ENCODE measurements at regions not wholly inside any gene's neighbourhood (a gene's known extent, or its start where the extent isn't known, plus 50 kb on each side); places are given as distances from the start of the nearest gene placed in this dataset.

- no peak overlapping the region for H3K23ac ChIP-seq (ENCODE audit: low read length in 2 of 2)
- H2BK12ac ChIP-seq (ENCODE audit: low read length in 2 of 2) = no peak overlapping the region
- no peak overlapping the region for H3K14ac ChIP-seq (ENCODE audit: low read length in 2 of 2)
- no peak overlapping the region for H4K91ac ChIP-seq (ENCODE audit: low read length)
- no peaks in the 10 kb centered on the region for H3K36me3 ChIP-seq (ENCODE audit: control insufficient read depth in 1 of 2, insufficient read depth in 2 of 2, low read depth in 1 of 2, low read length in 2 of 2)
- H3K4me2 ChIP-seq (ENCODE audit: low read length, poor library complexity, severe bottlenecking) = no peak overlapping the region
- no peak overlapping the region for H2BK5ac ChIP-seq (ENCODE audit: low read depth, low read length, poor library complexity, severe bottlenecking)
- no peaks in the 10 kb centered on the region for H3K79me1 ChIP-seq (replicated peaks; ENCODE audit: low read length, poor library complexity, severe bottlenecking)
- H3K18ac ChIP-seq (ENCODE audit: low read depth in 1 of 2, low read length in 2 of 2) = no peak overlapping the region
- no peak overlapping the region for H3K27ac ChIP-seq (ENCODE audit: low read length, poor library complexity, severe bottlenecking)
- no peak overlapping the region for H4K8ac ChIP-seq (ENCODE audit: low read length)
- no peak overlapping the region for H3K4ac ChIP-seq (ENCODE audit: low read depth in 1 of 2, low read length in 2 of 2)
- no peaks in the 10 kb centered on the region for H3K4me1 ChIP-seq (ENCODE audit: control insufficient read depth, insufficient read depth, low read depth, low read length)
- no peak overlapping the region for H2AFZ ChIP-seq (ENCODE audit: low read depth, low read length)
- no peak overlapping the region for H2BK15ac ChIP-seq (ENCODE audit: low read depth, poor library complexity, severe bottlenecking)
- no peak for DNase-seq
- H2BK120ac ChIP-seq (ENCODE audit: low read depth, low read length) = no peak overlapping the region
- no peaks in the 10 kb centered on the region for H3K9me3 ChIP-seq (ENCODE audit: control insufficient read depth, low read length)
- no peak overlapping the region for H3K4me3 ChIP-seq (ENCODE audit: insufficient read depth in 1 of 2, low read depth in 1 of 2, low read length in 2 of 2)
- H3K27me3 ChIP-seq (ENCODE audit: control insufficient read depth in 1 of 2, insufficient read depth in 1 of 2, low read length in 2 of 2) = no peaks in the 10 kb centered on the region
- no peak overlapping the region for H3K9ac ChIP-seq (ENCODE audit: low read length)
- no peak overlapping the region for H2AK5ac ChIP-seq (ENCODE audit: low read length, severe bottlenecking)
These were observed 111.3 kb upstream of the ELOVL6 start for GRCh38 chr4:110309675-110310074.

- no peak overlapping the region for H2BK15ac ChIP-seq (ENCODE audit: low read depth, poor library complexity, severe bottlenecking)
- DNase-seq = no peak
- H3K36me3 ChIP-seq (ENCODE audit: control insufficient read depth in 1 of 2, insufficient read depth in 2 of 2, low read depth in 1 of 2, low read length in 2 of 2) = no peaks in the 10 kb centered on the region
- H4K8ac ChIP-seq (ENCODE audit: low read length) = no peak overlapping the region
- no peak overlapping the region for H2BK12ac ChIP-seq (ENCODE audit: low read length in 2 of 2)
- WGBS = 93% methylated on average over 2 of the region's 2 CpGs
- peaks cover 0 to 6% of the 10 kb centered on the region in 2 experiments for H3K27me3 ChIP-seq (ENCODE audit: control insufficient read depth in 1 of 2, insufficient read depth in 1 of 2, low read length in 2 of 2)
- no peak overlapping the region for H3K9ac ChIP-seq (ENCODE audit: low read length)
- no peak overlapping the region for H3K4me3 ChIP-seq (ENCODE audit: insufficient read depth in 1 of 2, low read depth in 1 of 2, low read length in 2 of 2)
- no peaks in the 10 kb centered on the region for H3K9me3 ChIP-seq (ENCODE audit: control insufficient read depth, low read length)
- H3K23ac ChIP-seq (ENCODE audit: low read length in 2 of 2) = no peak overlapping the region
- no peak overlapping the region for H3K4me2 ChIP-seq (ENCODE audit: low read length, poor library complexity, severe bottlenecking)
- H2AK5ac ChIP-seq (ENCODE audit: low read length, severe bottlenecking) = no peak overlapping the region
- H3K4ac ChIP-seq (ENCODE audit: low read depth in 1 of 2, low read length in 2 of 2) = no peak overlapping the region
- no peak overlapping the region for H2AFZ ChIP-seq (ENCODE audit: low read depth, low read length)
- H3K18ac ChIP-seq (ENCODE audit: low read depth in 1 of 2, low read length in 2 of 2) = no peak overlapping the region
- no peak overlapping the region for H2BK5ac ChIP-seq (ENCODE audit: low read depth, low read length, poor library complexity, severe bottlenecking)
- H3K27ac ChIP-seq (ENCODE audit: low read length, poor library complexity, severe bottlenecking) = no peak overlapping the region
- no peaks in the 10 kb centered on the region for H3K79me1 ChIP-seq (replicated peaks; ENCODE audit: low read length, poor library complexity, severe bottlenecking)
- no peak overlapping the region for H3K14ac ChIP-seq (ENCODE audit: low read length in 2 of 2)
- H2BK120ac ChIP-seq (ENCODE audit: low read depth, low read length) = no peak overlapping the region
- no peak overlapping the region for H4K91ac ChIP-seq (ENCODE audit: low read length)
- H3K4me1 ChIP-seq (ENCODE audit: control insufficient read depth, insufficient read depth, low read depth, low read length) = no peaks in the 10 kb centered on the region
These were observed 107.9 kb upstream of the ELOVL6 start for GRCh38 chr4:110306303-110306702.

- Histone ChIP-seq H3K27me3 (ENCODE audit: control insufficient read depth in 1 of 2, insufficient read depth in 1 of 2, low read length in 2 of 2) (peaks cover 0 to 6% of the 10 kb centered on the region in 2 experiments), H3K36me3 (ENCODE audit: control insufficient read depth in 1 of 2, insufficient read depth in 2 of 2, low read depth in 1 of 2, low read length in 2 of 2) (no peaks in the 10 kb centered on the region)
These were observed 107.0 kb upstream of the ELOVL6 start for GRCh38 chr4:110305455-110305854.

GRCh38 chr4:110296892-110297291 lies 98.5 kb upstream of the ELOVL6 start:
- Histone ChIP-seq H3K9me3 (ENCODE audit: control insufficient read depth, low read length) (no peaks in the 10 kb centered on the region), H2BK120ac (ENCODE audit: low read depth, low read length) (no peak overlapping the region), H3K4me2 (ENCODE audit: low read length, poor library complexity, severe bottlenecking) (no peak overlapping the region), H4K8ac (ENCODE audit: low read length) (no peak overlapping the region), H3K27ac (ENCODE audit: low read length, poor library complexity, severe bottlenecking) (no peak overlapping the region), H3K9ac (ENCODE audit: low read length) (no peak overlapping the region), H2BK12ac (ENCODE audit: low read length in 2 of 2) (no peak overlapping the region), H3K23ac (ENCODE audit: low read length in 2 of 2) (no peak overlapping the region), H2BK5ac (ENCODE audit: low read depth, low read length, poor library complexity, severe bottlenecking) (no peak overlapping the region), H3K79me1 (replicated peaks; ENCODE audit: low read length, poor library complexity, severe bottlenecking) (no peaks in the 10 kb centered on the region), H3K18ac (ENCODE audit: low read depth in 1 of 2, low read length in 2 of 2) (no peak overlapping the region), H2AK5ac (ENCODE audit: low read length, severe bottlenecking) (no peak overlapping the region), H3K36me3 (ENCODE audit: control insufficient read depth in 1 of 2, insufficient read depth in 2 of 2, low read depth in 1 of 2, low read length in 2 of 2) (no peaks in the 10 kb centered on the region), H3K4me1 (ENCODE audit: control insufficient read depth, insufficient read depth, low read depth, low read length) (peaks cover 2% of the 10 kb centered on the region), H3K4me3 (ENCODE audit: insufficient read depth in 1 of 2, low read depth in 1 of 2, low read length in 2 of 2) (no peak overlapping the region), H2AFZ (ENCODE audit: low read depth, low read length) (no peak overlapping the region), H3K27me3 (ENCODE audit: control insufficient read depth in 1 of 2, insufficient read depth in 1 of 2, low read length in 2 of 2) (peaks cover 0 to 4% of the 10 kb centered on the region in 2 experiments), H3K14ac (ENCODE audit: low read length in 2 of 2) (no peak overlapping the region), H2BK15ac (ENCODE audit: low read depth, poor library complexity, severe bottlenecking) (no peak overlapping the region), H4K91ac (ENCODE audit: low read length) (no peak overlapping the region), H3K4ac (ENCODE audit: low read depth in 1 of 2, low read length in 2 of 2) (no peak overlapping the region)
- WGBS = no CpG with 5 or more reads among the region's 2 CpGs
- DNase-seq = no peak

More at GRCh38 chr4:110305455-110305854, 107.0 kb upstream of the ELOVL6 start:
- H3K18ac ChIP-seq (ENCODE audit: low read depth in 1 of 2, low read length in 2 of 2) = no peak overlapping the region
- no peak overlapping the region for H3K23ac ChIP-seq (ENCODE audit: low read length in 2 of 2)
- no peaks in the 10 kb centered on the region for H3K4me1 ChIP-seq (ENCODE audit: control insufficient read depth, insufficient read depth, low read depth, low read length)
- no peak overlapping the region for H2BK12ac ChIP-seq (ENCODE audit: low read length in 2 of 2)
- no peak overlapping the region for H3K9ac ChIP-seq (ENCODE audit: low read length)
- no peak overlapping the region for H3K4me2 ChIP-seq (ENCODE audit: low read length, poor library complexity, severe bottlenecking)
- H2BK15ac ChIP-seq (ENCODE audit: low read depth, poor library complexity, severe bottlenecking) = no peak overlapping the region
- H3K27ac ChIP-seq (ENCODE audit: low read length, poor library complexity, severe bottlenecking) = no peak overlapping the region
- H4K8ac ChIP-seq (ENCODE audit: low read length) = no peak overlapping the region
- no peak overlapping the region for H3K4me3 ChIP-seq (ENCODE audit: insufficient read depth in 1 of 2, low read depth in 1 of 2, low read length in 2 of 2)
- no peak overlapping the region for H4K91ac ChIP-seq (ENCODE audit: low read length)
- no peak overlapping the region for H2AFZ ChIP-seq (ENCODE audit: low read depth, low read length)
- no peak overlapping the region for H2BK120ac ChIP-seq (ENCODE audit: low read depth, low read length)
- no peak overlapping the region for H3K14ac ChIP-seq (ENCODE audit: low read length in 2 of 2)
- H2BK5ac ChIP-seq (ENCODE audit: low read depth, low read length, poor library complexity, severe bottlenecking) = no peak overlapping the region
- no peak overlapping the region for H2AK5ac ChIP-seq (ENCODE audit: low read length, severe bottlenecking)
- no peaks in the 10 kb centered on the region for H3K79me1 ChIP-seq (replicated peaks; ENCODE audit: low read length, poor library complexity, severe bottlenecking)
- H3K4ac ChIP-seq (ENCODE audit: low read depth in 1 of 2, low read length in 2 of 2) = no peak overlapping the region
- WGBS = no CpG with 5 or more reads among the region's 4 CpGs
- DNase-seq = no peak
- H3K9me3 ChIP-seq (ENCODE audit: control insufficient read depth, low read length) = no peaks in the 10 kb centered on the region
